Epithelial cell of esophagus (primary cell): ENCODE measurements at regions not wholly inside any gene's neighbourhood (a gene's known extent, or its start where the extent isn't known, plus 50 kb on each side); places are given as distances from the start of the nearest gene placed in this dataset.

Experiments
- DNase-seq: peaks from one replicate; pipeline ENCODE4 v3.0.0; 2010; ENCODE audit warnings: low read depth
- H3K4me3 ChIP-seq: 2 replicates; pipeline ENCODE4 v1.5.1; 2011; ENCODE audit warnings: mild to moderate bottlenecking, low read length, control low read depth
- TF ChIP-seq, protein P1 (sequence below): IDR thresholded peaks from 2 replicates; pipeline ENCODE4 v1.5.1; 2011; ENCODE audit warnings: low read depth, mild to moderate bottlenecking, low read length, control low read depth, inconsistent platforms; ENCODE audit not compliant: insufficient read depth; ENCODE audit errors: missing control alignments

DNA sequence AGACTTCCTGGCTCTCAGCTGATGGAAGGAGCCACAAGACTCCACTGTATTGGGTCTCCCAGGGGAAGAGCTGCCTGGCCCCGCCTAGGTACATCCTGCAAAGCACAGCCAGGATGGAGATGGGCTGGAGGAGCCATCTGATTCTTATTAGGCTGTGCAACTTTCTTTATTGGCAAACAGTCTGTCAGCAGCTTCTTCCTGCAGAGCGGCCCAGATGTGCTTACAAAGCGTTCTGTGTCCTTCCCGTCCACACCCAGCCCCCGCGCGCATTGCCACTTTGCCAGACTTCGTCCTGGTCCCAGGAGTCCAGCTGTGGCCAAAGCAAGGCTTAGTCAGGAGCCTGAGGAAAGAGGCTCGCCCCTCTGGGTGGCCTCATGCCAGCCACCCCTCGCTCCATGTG, 409.3 kb downstream of the ZNF536 start:
- no peak overlapping the region for H3K4me3 ChIP-seq
- TF ChIP-seq, protein P1, sequence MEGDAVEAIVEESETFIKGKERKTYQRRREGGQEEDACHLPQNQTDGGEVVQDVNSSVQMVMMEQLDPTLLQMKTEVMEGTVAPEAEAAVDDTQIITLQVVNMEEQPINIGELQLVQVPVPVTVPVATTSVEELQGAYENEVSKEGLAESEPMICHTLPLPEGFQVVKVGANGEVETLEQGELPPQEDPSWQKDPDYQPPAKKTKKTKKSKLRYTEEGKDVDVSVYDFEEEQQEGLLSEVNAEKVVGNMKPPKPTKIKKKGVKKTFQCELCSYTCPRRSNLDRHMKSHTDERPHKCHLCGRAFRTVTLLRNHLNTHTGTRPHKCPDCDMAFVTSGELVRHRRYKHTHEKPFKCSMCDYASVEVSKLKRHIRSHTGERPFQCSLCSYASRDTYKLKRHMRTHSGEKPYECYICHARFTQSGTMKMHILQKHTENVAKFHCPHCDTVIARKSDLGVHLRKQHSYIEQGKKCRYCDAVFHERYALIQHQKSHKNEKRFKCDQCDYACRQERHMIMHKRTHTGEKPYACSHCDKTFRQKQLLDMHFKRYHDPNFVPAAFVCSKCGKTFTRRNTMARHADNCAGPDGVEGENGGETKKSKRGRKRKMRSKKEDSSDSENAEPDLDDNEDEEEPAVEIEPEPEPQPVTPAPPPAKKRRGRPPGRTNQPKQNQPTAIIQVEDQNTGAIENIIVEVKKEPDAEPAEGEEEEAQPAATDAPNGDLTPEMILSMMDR: no peak
- no peak for DNase-seq

DNA sequence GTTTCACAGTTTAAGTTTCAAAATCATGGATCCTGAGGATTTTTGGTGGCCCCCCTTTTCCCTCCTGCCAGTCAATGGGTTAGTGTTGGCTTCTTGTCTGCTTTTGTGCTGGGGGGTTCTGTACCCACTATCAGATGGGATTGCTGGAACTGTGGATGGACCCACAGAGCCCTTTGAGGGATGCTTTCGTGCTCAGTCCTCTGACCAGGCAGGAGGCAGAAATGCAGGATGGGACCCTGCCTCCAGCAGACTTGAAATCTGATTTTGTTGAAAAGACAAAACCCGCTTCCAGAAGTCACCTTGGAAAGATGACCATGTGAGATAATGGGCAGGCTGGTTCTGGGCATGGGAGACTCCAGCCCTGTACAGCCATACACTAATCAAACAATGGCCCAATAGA, 408.9 kb downstream of the ZNF536 start:
- H3K4me3 ChIP-seq: no peak overlapping the region
- TF ChIP-seq, protein P1: no peak
- no peak for DNase-seq

DNA sequence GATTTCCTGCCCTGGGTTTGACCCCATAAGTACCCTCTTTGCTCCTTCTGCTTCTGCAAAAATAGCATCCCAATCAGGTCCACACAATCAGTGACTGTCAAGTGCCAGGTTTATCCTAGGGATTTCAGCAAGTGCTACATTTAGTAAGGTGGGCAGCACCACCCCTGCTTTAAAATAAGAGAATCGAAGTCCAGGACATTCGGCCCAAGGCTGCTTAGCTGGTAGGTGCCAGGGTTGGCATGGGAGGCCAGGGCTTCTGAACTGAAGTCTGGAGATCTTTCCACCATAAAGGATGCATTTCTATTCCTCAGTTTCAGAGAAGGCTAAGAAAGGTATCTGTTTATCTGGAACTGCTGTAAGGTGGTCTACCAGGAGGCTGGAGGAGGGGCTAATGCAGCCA, 408.3 kb downstream of the ZNF536 start:
- no peak overlapping the region for H3K4me3 ChIP-seq
- DNase-seq: no peak
- TF ChIP-seq, protein P1: no peak

DNA sequence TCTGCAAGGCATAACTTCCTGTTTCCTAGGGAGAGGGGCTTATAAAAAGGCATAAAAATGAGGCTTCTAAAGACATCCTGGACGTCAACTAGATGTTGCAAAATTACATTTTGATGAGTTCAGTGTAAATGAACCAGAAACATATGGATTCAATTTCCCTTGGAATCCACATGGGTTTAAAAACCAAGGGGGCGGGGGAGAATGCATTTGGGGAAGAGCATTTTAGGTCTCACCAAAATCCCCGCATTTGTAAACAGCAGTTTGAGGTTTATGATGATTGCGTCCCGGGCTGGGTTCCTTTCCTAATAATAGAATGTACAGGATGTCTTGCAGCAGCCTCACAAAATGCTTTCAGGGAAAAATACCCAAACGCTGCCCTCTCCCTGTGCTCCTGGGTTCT, 407.8 kb downstream of the ZNF536 start:
- H3K4me3 ChIP-seq: no peak overlapping the region
- TF ChIP-seq, protein P1: no peak
- DNase-seq: no peak

DNA sequence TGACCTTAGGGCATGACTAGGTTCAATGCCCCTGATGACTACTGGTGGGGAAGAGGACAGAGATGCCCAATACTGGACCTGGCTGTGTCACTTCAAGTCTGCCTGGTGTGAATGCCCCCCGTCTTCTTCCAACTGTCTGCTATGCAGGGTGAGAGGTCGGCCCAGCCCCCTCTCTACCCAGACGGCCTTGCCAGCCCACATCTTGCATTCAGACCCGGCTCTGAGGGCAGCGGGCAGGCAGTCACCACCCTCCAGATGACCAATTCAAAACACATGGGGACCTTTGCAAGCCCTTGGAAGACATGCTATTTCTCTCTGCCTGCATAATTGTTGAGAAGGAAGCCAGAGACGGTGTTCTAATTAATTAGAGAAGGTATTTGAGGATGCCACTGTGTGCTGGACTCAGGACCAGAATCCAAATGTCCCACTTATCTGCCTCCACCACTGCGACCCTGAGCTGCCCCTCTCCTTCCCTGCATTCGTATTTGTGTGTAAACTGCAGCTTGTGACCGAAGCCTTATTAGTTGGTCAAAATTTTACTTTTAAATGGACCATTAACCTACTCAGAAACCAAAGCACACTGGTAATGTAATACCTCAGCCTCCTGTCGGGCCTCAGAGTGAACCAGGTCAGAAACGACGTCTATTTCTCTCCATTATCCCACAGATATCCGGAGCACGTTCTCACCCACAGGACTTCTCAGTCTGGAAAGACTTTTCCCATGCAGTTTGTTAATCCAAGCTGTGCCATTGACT, 407.0 kb downstream of the ZNF536 start:
- no peak for DNase-seq
- no peak overlapping the region for H3K4me3 ChIP-seq
- TF ChIP-seq, protein P1: no peak

DNA sequence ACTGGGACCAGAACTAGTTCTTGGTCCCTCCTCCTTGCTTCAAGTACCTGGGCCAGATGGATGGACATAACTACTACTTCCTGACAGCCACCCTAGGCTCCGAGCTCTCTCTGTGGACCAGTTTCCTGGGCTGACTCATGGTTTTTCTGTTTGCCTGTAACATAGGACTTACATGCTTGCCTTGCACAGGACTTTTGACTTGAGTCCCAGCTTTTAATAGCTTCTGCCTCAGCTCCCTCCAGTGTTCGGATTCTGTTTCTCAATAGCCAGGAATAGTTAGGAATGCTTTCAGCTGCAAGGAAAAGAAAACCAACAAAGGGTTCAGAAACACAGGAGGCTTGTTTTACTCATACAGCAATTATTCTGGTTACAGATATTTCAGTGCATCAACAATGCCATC, 405.9 kb downstream of the ZNF536 start:
- DNase-seq: no peak
- TF ChIP-seq, protein P1: no peak
- no peak overlapping the region for H3K4me3 ChIP-seq

DNA sequence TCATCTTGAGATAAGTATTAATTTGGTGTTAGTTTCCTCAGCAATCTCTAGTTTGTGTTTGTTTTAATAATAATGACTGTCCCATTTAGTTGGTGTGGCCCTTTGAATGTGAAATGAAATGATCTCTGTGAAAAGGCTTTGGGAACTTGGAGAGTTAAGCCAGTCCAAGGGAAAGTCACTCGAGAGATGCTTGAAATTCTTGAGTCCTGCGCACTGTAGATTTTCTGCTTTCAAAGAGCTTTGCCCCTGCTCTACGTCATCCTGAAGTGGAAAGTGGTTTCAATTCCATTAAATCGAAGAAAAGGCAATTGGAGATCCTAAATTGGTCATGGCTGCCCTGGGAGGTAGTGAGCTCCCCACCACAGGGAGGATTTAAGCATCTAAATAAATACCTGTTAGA, 403.8 kb downstream of the ZNF536 start:
- no peak for DNase-seq
- no peak overlapping the region for H3K4me3 ChIP-seq
- TF ChIP-seq, protein P1: no peak
